ENCODE measurements at regions not wholly inside any gene's neighbourhood (a gene's known extent, or its start where the extent isn't known, plus 50 kb on each side); places are given as distances from the start of the nearest gene placed in this dataset.
A peak's percentile ranks its signal among the peaks of the same experiment; 100 is the strongest.

DNA sequence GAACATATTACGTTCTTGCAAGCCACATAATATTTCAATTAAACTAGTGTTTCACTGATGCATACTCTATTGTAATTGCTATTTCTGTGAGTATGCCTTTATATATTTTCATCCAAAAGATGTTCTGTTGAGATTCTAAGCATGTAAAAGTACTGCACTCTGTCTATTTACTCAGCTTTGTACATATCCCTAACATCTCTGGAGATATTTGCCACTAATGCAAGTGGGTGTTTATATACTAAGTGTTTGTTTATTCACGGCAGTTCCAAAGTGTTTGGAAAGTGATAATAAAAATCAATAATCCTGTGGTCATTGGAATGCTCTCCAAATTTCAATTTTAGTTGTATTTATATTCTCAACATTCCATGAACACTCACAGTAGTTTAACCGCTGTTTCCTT lies 1989.0 kb downstream of the C4orf33 start:
- H3K27me3 ChIP-seq (ENCODE audit: insufficient read depth, low read depth) = no peaks in the 10 kb centered on the region
- no peak overlapping the region for H3K27ac ChIP-seq
- H3K9ac ChIP-seq = no peak overlapping the region
- H4K20me1 ChIP-seq (ENCODE audit: insufficient read depth) = no peaks in the 10 kb centered on the region
- no peak overlapping the region for H2AFZ ChIP-seq (ENCODE audit: low read depth)
- TF ChIP-seq, protein P1, sequence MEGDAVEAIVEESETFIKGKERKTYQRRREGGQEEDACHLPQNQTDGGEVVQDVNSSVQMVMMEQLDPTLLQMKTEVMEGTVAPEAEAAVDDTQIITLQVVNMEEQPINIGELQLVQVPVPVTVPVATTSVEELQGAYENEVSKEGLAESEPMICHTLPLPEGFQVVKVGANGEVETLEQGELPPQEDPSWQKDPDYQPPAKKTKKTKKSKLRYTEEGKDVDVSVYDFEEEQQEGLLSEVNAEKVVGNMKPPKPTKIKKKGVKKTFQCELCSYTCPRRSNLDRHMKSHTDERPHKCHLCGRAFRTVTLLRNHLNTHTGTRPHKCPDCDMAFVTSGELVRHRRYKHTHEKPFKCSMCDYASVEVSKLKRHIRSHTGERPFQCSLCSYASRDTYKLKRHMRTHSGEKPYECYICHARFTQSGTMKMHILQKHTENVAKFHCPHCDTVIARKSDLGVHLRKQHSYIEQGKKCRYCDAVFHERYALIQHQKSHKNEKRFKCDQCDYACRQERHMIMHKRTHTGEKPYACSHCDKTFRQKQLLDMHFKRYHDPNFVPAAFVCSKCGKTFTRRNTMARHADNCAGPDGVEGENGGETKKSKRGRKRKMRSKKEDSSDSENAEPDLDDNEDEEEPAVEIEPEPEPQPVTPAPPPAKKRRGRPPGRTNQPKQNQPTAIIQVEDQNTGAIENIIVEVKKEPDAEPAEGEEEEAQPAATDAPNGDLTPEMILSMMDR (conservative IDR thresholded peaks at IDR 0.05; ENCODE audit: low read depth, low read length) = no peak
- no peaks in the 10 kb centered on the region for H3K79me2 ChIP-seq (ENCODE audit: insufficient read depth, low read depth)
- no peak overlapping the region for H3K4me3 ChIP-seq (IDR thresholded peaks at IDR 0.05; ENCODE audit: insufficient read depth, low read depth, low read length)
- no peaks in the 10 kb centered on the region for H3K4me1 ChIP-seq (ENCODE audit: low read depth, poor library complexity, severe bottlenecking)
- H3K4me2 ChIP-seq = no peak overlapping the region
- H3K36me3 ChIP-seq (ENCODE audit: insufficient read depth) = no peaks in the 10 kb centered on the region

DNA sequence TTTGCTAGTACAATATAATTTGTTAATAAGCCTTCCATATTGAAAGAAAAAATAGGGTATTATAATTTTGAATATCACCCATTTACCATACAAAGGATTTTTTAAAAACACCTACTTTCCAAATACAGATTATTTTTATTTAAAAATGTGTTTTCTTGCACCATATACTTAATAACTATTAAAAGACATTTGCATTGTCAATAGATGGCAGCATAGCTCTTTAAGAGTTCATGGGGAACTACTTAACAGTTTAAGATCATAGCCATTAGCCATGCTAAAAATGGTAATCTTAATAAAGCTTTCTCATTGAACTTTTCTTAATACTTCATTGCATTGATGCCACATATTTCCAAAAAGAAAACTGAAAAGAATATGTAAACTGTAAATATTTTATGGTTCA lies 1995.9 kb downstream of the C4orf33 start:
- Histone ChIP-seq H3K27ac (no peak overlapping the region), H3K4me3 (IDR thresholded peaks at IDR 0.05; ENCODE audit: insufficient read depth, low read depth, low read length) (no peak overlapping the region), H3K9ac (no peak overlapping the region), H3K36me3 (ENCODE audit: insufficient read depth) (no peaks in the 10 kb centered on the region), H2AFZ (ENCODE audit: low read depth) (no peak overlapping the region), H3K79me2 (ENCODE audit: insufficient read depth, low read depth) (no peaks in the 10 kb centered on the region), H3K4me1 (ENCODE audit: low read depth, poor library complexity, severe bottlenecking) (no peaks in the 10 kb centered on the region), H4K20me1 (ENCODE audit: insufficient read depth) (no peaks in the 10 kb centered on the region), H3K4me2 (no peak overlapping the region), H3K27me3 (ENCODE audit: insufficient read depth, low read depth) (no peaks in the 10 kb centered on the region)
- TF ChIP-seq, protein P1 (conservative IDR thresholded peaks at IDR 0.05; ENCODE audit: low read depth, low read length) = peak; percentile 65

DNA sequence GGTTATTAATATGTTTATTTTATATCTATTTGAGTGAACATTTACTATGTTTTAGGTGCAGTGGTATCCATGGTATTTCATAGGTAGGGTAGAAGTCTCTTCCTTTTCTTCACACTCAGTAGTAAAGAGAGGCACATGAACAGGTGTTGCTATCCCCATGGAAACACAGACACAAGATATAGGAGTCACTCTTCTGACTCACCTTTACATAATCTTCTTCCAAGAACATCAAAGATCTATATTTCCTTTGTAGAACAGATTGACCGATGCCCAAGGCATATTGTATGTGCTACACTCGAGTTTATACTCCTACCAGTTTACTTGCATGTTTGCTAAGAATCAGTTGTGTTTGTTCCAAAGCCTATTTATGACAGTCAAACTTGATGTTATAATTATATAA lies 1997.4 kb downstream of the C4orf33 start:
- Histone ChIP-seq H3K27me3 (ENCODE audit: insufficient read depth, low read depth) (no peaks in the 10 kb centered on the region), H3K36me3 (ENCODE audit: insufficient read depth) (no peaks in the 10 kb centered on the region), H2AFZ (ENCODE audit: low read depth) (no peak overlapping the region), H3K9ac (no peak overlapping the region), H4K20me1 (ENCODE audit: insufficient read depth) (no peaks in the 10 kb centered on the region), H3K4me1 (ENCODE audit: low read depth, poor library complexity, severe bottlenecking) (peaks cover under 1% of the 10 kb centered on the region), H3K4me3 (IDR thresholded peaks at IDR 0.05; ENCODE audit: insufficient read depth, low read depth, low read length) (no peak overlapping the region), H3K27ac (no peak overlapping the region), H3K4me2 (no peak overlapping the region), H3K79me2 (ENCODE audit: insufficient read depth, low read depth) (no peaks in the 10 kb centered on the region)
- TF ChIP-seq, protein P1 (conservative IDR thresholded peaks at IDR 0.05; ENCODE audit: low read depth, low read length) = no peak

DNA sequence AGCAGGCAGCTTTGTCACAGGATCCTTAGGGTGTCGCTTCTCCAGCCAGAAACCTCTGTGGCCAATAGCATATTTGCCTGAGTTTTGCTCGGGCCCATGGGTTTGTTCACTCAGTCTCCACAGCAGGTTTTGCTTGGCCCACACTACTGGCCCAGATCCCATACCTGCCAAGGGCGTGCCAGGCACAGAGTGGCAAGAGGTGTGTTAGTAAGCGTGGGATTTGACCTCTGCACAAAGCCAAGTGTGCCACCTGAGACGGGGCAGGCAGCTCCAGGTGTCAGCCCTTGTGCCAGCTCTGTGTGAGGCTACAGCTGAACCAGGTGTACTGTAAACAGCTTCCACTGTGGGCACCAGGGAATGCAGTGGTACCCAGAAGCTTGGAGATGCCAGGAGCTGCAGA lies 2003.0 kb downstream of the C4orf33 start:
- no peaks in the 10 kb centered on the region for H3K27me3 ChIP-seq (ENCODE audit: insufficient read depth, low read depth)
- no peak overlapping the region for H3K27ac ChIP-seq
- no peaks in the 10 kb centered on the region for H3K79me2 ChIP-seq (ENCODE audit: insufficient read depth, low read depth)
- H2AFZ ChIP-seq (ENCODE audit: low read depth) = no peak overlapping the region
- H3K4me2 ChIP-seq = no peak overlapping the region
- no peaks in the 10 kb centered on the region for H4K20me1 ChIP-seq (ENCODE audit: insufficient read depth)
- H3K36me3 ChIP-seq (ENCODE audit: insufficient read depth) = no peaks in the 10 kb centered on the region
- H3K9ac ChIP-seq = no peak overlapping the region
- TF ChIP-seq, protein P1 (conservative IDR thresholded peaks at IDR 0.05; ENCODE audit: low read depth, low read length) = no peak
- peaks cover 3% of the 10 kb centered on the region for H3K4me1 ChIP-seq (ENCODE audit: low read depth, poor library complexity, severe bottlenecking)
- H3K4me3 ChIP-seq (IDR thresholded peaks at IDR 0.05; ENCODE audit: insufficient read depth, low read depth, low read length) = no peak overlapping the region

All from KMS-11 (cell line).